Lung (tissue), 11 donors: ENCODE measurements at regions not wholly inside any gene's neighbourhood (a gene's known extent, or its start where the extent isn't known, plus 50 kb on each side); places are given as distances from the start of the nearest gene placed in this dataset.

Source experiments
- ATAC-seq: fragments of 200-7000 bp; cut with Tn5 transposase; one replicate; pipeline ENCODE4 v1.9.1; 2020; ENCODE audit warnings: moderate number of reproducible peaks; ENCODE audit not compliant: insufficient read depth, low FRiP score
- DNase-seq, 3 donors: peaks; one replicate each; pipeline ENCODE4 v3.0.0-alpha.2; 2013 to 2017
- H3K27ac ChIP-seq, 2 donors: one replicate each; pipeline ENCODE4 v1.5.1; 2013; ENCODE audit warnings: mild to moderate bottlenecking in 2 of 2, moderate library complexity in 2 of 2, control low read depth in 1 of 2, inconsistent platforms in 1 of 2, low read depth in 1 of 2, low read length in 1 of 2
- H3K27me3 ChIP-seq, 3 donors: one replicate each; pipeline ENCODE4 v1.5.1; 2013; ENCODE audit warnings: low read length in 2 of 3; ENCODE audit not compliant: control insufficient read depth in 3 of 3, insufficient read depth in 3 of 3
- H3K36me3 ChIP-seq, 4 donors: one replicate each; pipeline ENCODE4 v1.5.1; 2013; ENCODE audit warnings: low read length in 4 of 4, mild to moderate bottlenecking in 1 of 4, moderate library complexity in 1 of 4; ENCODE audit not compliant: control insufficient read depth in 4 of 4, insufficient read depth in 4 of 4
- H3K4me1 ChIP-seq, 5 donors: one replicate each; pipeline ENCODE4 v1.5.1; 2013; ENCODE audit warnings: low read length in 5 of 5, mild to moderate bottlenecking in 2 of 5, moderate library complexity in 1 of 5; ENCODE audit not compliant: control insufficient read depth in 5 of 5, insufficient read depth in 5 of 5
- H3K4me3 ChIP-seq: one replicate; pipeline ENCODE4 v1.5.1; 2013; ENCODE audit warnings: mild to moderate bottlenecking, control low read depth, moderate library complexity
- H3K9ac ChIP-seq, 2 donors: one replicate each; pipeline ENCODE4 v1.5.1; 2013; ENCODE audit warnings: low read length in 2 of 2, control low read depth in 1 of 2; ENCODE audit not compliant: insufficient read depth in 1 of 2
- H3K9me3 ChIP-seq, 4 donors: one replicate each; pipeline ENCODE4 v1.5.1; 2013; ENCODE audit warnings: low read length in 3 of 4, mild to moderate bottlenecking in 1 of 4, moderate library complexity in 1 of 4; ENCODE audit not compliant: control insufficient read depth in 4 of 4, insufficient read depth in 3 of 4
- WGBS, 2 donors: extraction: QIAGEN DNeasy Blood & Tissue Kit; methylation state at CpG; one replicate each; pipeline ENCODE4 v1.1.7; 2013; 5-methylcytosine and 5-hydroxymethylcytosine counted together
- TF ChIP-seq, protein P1 (sequence below): IDR thresholded peaks from 2 replicates; pipeline ENCODE4 v1.5.1; 2012; ENCODE audit warnings: mild to moderate bottlenecking; ENCODE audit errors: control extremely low read depth, extremely low read depth
- donor health status: control.
- donor health status: control.
- donor health status: Bipolar disorder and iron deficiency.
- donor health status: healthy.
- donor health status: DM: yes; HTN: yes; CAD: no.

DNA sequence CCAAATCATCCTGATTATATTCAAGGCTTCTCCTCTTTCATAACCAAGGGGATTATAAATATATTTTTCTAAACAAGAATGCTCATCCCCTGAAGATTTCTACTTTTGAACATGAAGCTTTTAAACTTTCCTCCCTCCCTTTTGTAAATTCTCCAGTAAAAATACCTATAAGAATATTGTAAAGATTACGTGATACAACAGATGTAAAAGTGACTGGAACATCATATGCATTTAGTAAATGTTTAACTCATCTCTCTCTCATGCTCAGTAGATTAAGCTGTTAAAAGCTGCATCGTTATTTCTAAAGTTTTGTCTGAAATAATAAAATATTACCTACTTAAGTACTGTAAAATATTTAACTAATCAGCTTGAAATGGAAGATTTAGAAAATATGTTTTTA is 281.1 kb downstream of the SPRY2 start:
- H3K4me1 ChIP-seq, result peaks cover 0 to 10% (median 0%) of the 10 kb centered on the region in 5 donors
- H3K4me3 ChIP-seq, result no peak overlapping the region
- no peaks in the 10 kb centered on the region for H3K27me3 ChIP-seq
- H3K36me3 ChIP-seq, result no peaks in the 10 kb centered on the region
- no peak for DNase-seq
- TF ChIP-seq, protein P1, sequence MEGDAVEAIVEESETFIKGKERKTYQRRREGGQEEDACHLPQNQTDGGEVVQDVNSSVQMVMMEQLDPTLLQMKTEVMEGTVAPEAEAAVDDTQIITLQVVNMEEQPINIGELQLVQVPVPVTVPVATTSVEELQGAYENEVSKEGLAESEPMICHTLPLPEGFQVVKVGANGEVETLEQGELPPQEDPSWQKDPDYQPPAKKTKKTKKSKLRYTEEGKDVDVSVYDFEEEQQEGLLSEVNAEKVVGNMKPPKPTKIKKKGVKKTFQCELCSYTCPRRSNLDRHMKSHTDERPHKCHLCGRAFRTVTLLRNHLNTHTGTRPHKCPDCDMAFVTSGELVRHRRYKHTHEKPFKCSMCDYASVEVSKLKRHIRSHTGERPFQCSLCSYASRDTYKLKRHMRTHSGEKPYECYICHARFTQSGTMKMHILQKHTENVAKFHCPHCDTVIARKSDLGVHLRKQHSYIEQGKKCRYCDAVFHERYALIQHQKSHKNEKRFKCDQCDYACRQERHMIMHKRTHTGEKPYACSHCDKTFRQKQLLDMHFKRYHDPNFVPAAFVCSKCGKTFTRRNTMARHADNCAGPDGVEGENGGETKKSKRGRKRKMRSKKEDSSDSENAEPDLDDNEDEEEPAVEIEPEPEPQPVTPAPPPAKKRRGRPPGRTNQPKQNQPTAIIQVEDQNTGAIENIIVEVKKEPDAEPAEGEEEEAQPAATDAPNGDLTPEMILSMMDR, result no peak
- WGBS, 2 donors, result 96% methylated on average over 2 of the region's 2 CpGs
- no peak for ATAC-seq
- H3K9me3 ChIP-seq, result peaks cover 0 to 2% (median 0%) of the 10 kb centered on the region in 4 donors
- H3K27ac ChIP-seq, result no peak overlapping the region
- H3K9ac ChIP-seq, result no peak overlapping the region

DNA sequence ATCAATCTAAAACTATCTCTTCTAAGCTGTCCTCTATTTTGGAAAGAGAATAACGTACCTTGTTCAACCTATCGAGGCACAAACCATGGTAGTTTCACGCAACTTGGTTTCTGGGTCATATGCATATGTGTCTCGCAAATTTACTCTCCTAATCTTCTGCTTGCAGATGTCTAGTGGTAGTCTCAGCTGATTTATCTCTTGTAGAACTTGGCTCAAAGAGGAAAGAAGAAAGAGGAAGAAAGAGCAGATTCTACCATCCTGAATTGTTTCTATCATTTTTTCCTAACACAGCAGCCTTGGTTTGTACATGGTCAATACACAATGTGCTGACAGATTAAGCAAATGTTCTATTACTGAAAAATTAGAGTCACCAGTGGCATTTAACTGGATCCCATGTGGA is 282.3 kb downstream of the SPRY2 start:
- H3K27me3 ChIP-seq, result no peaks in the 10 kb centered on the region
- no peak overlapping the region for H3K4me3 ChIP-seq
- 83 to 88% methylated on average over 4 of the region's 4 CpGs for WGBS, 2 donors
- H3K27ac ChIP-seq, result no peak overlapping the region
- TF ChIP-seq, protein P1, result no peak
- DNase-seq (no peak), ATAC-seq (no peak)
- peaks cover 0 to 10% (median 0%) of the 10 kb centered on the region in 5 donors for H3K4me1 ChIP-seq
- H3K9ac ChIP-seq, result no peak overlapping the region
- H3K36me3 ChIP-seq, result no peaks in the 10 kb centered on the region
- H3K9me3 ChIP-seq, result peaks cover 0 to 3% (median 0%) of the 10 kb centered on the region in 4 donors

GRCh38 chr13:80055847-80056246 is 285.1 kb downstream of the SPRY2 start:
- Histone ChIP-seq H3K4me1 (peaks cover 0 to 10% (median 0%) of the 10 kb centered on the region in 5 donors), H3K36me3 (no peaks in the 10 kb centered on the region), H3K4me3 (no peak overlapping the region), H3K9ac (no peak overlapping the region), H3K27ac (no peak overlapping the region), H3K27me3 (no peaks in the 10 kb centered on the region), H3K9me3 (peaks cover 0 to 1% (median 0%) of the 10 kb centered on the region in 4 donors)
- no peak for ATAC-seq
- DNase-seq, result peak in 2 of 3 donors; percentile 17 to 22
- WGBS, 2 donors, result 81 to 87% methylated on average over 4 of the region's 4 CpGs
- TF ChIP-seq, protein P1, result no peak

GRCh38 chr13:80054806-80055205 is 286.1 kb downstream of the SPRY2 start:
- H3K27ac ChIP-seq, result no peak overlapping the region
- H3K9ac ChIP-seq, result no peak overlapping the region
- peaks cover 0 to 1% (median 0%) of the 10 kb centered on the region in 4 donors for H3K9me3 ChIP-seq
- ATAC-seq (no peak), DNase-seq (no peak)
- TF ChIP-seq, protein P1, result no peak
- no peak overlapping the region for H3K4me3 ChIP-seq
- H3K4me1 ChIP-seq, result peaks cover 0 to 10% (median 0%) of the 10 kb centered on the region in 5 donors
- no peaks in the 10 kb centered on the region for H3K36me3 ChIP-seq
- H3K27me3 ChIP-seq, result no peaks in the 10 kb centered on the region
- whole genome bisulfite sequencing, 2 donors, result 90 to 96% methylated on average over 3 of the region's 3 CpGs
